GM19463 (cell line): ENCODE measurements at regions not wholly inside any gene's neighbourhood (a gene's known extent, or its start where the extent isn't known, plus 50 kb on each side); places are given as distances from the start of the nearest gene placed in this dataset.

Source experiments
- ATAC-seq: cut with Tn5 transposase; IDR thresholded peaks from one replicate; pipeline ENCODE4 v1.9.1; 2021; ENCODE audit warnings: mild to moderate bottlenecking, moderate library complexity; ENCODE audit not compliant: unreplicated experiment

DNA sequence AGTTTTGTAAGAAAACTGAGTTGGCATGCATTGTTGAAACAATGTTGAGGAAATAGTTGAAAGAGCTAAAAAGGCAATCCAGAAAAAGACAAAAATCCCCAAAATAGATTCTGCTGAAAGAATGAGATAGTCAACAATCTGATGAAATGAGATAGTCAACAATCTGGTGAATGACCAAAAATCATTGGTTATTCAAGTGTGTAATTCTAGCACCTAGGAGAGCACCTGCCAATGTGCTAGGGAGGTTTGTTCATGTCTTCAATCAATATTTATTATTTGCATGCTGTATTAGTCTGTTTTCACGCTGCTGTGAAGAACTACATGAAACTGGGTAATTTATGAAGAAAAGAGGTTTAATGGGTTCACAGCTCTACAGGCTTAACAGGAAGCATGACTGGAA is 307.1 kb upstream of the HSF2 start:
- ATAC-seq: no peak

DNA sequence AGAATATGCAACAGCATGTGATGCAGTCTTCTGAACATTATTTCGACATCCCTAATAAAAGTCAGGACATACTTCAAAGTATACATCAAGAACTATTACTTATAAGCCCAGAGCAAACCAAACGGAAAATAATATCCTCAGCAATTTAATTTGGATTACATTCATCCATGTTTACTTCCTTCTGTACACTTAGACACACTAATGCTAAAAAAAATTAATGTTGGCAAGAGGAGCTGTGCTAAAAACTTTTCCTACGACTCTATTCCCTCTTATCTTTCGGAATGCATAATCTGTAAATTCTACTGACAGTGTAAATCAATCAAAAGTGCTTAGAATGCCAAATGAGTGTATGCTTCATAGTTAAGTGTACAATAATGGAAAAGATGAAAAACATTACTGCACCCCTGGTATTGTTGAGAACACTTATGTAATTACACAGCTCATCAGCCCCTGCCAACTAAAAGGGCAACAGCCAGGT is 301.2 kb upstream of the HSF2 start:
- ATAC-seq: no peak

DNA sequence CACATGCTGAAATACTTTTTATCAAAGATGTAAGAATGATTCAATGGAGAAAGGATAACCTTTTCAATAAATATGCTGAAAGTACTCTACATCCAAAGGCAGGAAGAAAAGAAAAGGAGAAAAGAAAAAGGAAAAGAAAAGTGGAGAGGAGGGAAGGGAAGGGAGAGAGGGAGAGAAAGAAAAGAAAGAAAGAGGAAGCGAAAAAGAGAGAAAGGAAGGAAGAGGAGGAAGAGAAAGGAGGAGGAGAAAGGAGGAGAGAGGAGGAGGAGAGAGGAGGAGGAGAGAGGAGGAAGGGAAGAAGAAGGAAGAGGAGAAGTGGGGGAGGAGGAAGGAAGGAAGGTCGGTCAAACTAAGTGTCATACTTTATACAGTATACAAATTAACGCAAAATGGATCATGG is 297.4 kb upstream of the HSF2 start:
- ATAC-seq: no peak

DNA sequence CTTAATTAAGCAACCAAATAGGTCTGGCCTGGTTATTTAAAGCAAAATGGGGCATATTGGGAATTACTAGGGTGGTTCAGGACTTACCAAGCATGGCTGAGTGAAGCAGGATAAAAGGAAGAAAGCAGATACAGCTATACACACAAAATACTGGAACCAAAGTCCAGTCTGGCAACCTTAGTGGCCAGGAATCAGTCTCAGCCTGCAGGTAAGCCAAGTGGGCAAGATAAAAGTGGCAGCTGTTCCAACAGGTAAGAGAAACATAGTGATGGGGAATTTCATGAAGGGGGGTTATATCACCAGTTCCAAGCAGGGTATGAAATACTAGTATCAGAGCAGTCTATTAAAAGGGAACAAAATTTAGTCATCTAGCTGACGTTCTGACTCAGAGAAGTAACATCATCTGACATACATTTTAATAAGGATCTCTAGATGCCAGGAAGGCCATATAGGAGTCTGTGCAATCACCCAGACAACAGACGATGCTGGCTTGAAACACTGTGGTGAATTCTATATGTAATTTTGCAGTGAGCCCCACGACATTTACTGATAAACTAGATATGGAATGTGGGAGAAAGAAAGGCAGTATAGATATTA is 292.1 kb upstream of the HSF2 start:
- no peak for ATAC-seq

DNA sequence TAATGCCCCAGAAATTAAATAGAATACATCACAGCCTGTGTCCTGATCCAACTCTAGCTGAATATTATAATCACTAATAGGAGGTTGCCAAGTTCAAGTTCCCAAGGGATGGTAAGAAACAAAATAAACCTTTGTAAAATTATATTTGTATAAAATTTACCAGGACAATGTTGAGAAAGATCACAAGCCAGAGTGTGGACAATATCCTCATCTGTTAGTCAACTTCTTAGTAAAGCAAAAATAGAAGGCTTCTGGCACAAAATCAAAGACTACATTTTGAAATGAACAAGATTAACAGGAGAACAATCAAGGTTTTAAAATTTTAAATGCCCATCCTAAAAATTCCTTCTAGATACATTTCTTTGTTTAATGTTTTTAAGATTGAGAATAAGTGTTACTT is 290.4 kb upstream of the HSF2 start:
- ATAC-seq: no peak

DNA sequence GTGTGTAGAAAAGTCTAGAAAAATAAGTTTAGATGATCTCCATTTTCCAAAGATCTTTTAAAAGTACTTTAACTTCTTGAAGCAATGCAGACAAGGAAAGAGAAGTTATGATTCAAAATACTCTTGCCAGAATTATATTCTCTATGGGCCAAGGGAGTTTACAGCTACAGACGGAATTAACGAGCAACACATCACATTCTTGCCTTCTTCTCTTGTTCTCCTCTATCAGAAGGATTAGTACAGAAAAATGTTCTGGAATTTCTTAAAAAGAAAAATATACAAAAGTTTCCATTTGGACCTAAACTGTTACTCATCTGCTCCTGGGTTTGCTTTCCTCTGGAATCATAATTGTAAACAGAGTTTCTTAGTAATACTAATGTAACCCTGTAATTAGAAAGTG is 284.7 kb upstream of the HSF2 start:
- no peak for ATAC-seq

DNA sequence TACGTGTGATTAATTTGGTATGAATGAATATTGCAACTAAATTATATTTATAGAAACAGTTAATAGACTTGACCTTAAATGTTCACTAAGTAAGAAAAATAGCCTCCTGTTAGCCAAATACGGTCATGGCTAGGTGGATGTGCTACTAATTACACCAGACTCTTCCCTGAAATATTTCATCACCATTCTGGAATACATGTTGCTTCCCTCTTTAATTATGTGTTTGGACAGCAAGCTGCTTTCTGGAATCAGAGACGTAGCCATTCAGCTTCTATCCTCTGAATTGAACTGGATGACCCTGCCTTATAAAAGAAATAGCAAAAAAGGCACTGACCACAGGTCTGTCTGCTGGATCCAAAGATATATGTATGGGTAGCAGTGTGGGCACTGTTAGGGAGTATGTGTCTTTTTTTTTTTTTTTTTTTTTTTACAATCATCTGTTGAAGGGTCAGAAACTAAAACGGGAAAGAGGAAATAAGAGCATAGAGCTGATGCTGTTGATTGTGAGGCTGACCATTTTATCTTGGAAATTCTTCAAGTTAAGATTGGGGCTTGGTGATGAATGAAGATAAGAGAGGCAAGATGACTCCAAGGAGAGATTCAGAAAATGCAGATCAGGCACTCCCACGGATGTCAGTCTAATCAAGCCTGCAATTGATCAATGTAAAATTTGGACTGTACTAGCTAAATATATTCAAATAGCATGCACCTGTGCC is 283.2 kb upstream of the HSF2 start:
- ATAC-seq: no peak

DNA sequence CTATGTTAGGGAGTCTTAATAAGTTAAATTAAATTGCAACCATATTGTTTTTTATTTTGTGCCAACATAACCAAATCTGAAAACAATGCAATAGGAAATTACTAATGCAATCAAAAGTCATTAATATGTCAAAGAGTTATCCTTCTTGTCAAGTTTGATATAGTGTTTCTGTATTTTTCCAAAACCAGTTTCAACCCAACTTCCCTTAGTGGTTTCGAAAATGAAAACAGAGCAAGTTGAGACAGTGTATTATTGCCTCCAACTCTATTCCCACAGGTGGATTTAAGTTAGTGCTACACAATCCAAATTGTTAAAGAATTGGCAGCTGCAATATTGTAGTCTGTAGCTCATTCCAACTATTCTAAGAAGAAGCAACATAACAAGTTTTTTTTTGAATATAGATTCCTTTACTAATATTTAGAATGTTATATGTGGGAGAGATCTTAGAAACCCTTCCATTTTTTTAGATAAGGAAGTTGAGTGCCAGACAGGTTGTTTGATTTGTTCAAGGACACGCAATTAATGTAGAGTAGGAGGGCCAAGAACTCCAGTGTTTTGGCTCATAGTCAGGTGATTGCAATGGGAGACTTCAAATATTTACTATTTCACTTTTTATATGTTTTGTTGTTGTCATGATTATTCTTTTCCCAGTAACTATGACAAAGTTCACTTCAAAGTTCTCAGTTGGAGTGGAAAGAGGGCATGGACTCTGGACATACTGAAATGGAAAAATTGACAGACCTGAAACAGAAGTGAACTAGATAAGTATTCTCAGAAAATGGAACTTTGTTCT is 282.4 kb upstream of the HSF2 start:
- no peak for ATAC-seq

DNA sequence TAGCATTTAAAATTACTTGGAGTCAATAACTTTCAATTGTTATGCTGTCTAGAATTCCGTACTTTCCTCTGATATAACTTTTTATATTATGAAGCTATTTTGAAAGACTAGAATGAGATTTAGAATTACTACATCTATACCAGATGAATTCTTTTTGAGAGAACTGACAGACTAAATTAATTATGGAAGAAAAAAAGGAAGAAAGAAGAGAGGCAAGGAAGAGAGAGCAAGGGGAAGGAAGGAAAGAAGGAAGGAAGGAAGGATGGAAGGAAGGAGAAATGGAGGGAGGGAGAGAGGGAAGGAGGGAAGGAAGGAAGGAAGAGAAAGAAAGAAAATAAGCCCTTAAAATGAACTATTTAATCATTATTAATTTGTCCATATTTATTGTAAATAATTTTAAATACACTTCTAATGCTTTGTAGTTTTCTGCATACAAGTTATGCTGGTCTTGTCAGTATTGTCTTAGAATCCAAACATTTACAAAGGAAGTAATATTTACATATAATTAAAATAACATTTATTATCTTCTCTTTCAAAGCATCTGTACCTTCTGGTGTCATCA is 280.4 kb upstream of the HSF2 start:
- ATAC-seq: no peak

DNA sequence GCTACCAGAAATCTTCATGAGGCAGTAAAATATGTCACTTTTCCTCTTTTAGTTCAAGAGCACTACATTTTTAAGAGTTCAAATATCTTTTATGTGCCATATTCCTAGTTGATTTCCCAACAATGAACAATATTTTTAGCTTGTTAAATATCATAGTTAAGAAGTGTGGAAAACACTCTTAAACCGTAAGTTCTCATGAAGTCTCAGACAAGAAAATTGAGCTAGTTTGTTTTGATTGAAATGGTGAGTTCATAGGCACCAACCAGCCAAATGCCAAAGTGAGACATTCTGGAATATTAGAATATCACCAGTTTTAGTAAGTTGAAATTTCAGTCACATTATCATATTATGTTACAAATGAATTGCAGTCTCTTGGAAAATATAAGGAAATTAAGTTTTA is 277.2 kb upstream of the HSF2 start:
- no peak for ATAC-seq

DNA sequence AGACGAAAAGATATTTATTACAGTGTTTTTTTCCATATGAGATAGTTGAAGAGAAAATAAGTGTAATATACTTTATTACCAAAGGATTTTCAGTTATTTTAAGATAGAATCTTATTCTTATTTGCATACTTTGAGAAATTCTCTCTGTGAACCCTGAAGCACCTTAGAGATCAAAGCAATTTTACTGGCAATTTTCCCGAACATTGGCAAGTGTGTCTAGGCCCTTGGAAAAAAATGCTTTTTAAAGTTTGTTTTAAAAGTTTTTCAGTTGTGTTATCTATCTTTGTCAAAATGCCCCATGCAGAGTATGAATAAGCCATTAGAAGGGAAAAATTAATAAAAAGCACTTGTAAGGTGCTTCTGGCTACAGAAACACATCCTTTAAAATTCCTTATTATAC is 276.8 kb upstream of the HSF2 start:
- no peak for ATAC-seq

DNA sequence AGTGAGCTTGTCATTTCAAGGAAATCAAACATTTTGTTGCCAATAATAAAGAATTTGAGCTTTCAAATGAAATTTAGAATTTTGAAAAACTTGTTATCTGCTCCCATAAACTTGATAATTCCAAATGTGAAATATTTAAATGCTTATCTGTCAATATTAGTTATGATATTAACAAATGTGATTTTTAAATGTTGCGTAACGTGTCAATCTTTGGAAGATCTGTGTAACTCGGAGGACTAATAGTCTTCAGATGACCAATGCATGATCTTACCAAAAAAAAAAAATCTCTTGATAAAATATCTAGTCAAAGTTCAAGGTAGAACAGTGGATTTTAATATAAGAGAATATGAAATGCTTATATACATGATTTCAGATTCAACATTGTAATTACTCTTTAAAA is 274.5 kb upstream of the HSF2 start:
- no peak for ATAC-seq

DNA sequence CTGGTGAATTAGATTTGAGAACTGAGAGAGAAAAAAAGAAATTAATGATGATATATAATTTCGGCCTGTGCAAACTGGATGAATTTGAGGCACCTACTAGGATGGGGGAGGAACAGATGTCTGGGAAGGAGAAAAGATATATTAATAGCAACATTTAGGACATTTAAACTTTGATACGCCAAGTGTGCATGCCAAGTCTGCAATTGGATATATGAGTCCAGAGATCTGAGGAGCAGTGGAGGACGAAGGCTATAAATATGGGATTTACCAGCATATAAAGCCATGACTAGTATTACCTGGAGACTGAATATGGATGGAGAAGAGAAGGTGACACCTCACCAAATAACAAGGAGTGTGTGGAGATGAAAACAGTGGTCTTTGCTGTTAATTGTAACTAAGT is 272.6 kb upstream of the HSF2 start:
- ATAC-seq: no peak

DNA sequence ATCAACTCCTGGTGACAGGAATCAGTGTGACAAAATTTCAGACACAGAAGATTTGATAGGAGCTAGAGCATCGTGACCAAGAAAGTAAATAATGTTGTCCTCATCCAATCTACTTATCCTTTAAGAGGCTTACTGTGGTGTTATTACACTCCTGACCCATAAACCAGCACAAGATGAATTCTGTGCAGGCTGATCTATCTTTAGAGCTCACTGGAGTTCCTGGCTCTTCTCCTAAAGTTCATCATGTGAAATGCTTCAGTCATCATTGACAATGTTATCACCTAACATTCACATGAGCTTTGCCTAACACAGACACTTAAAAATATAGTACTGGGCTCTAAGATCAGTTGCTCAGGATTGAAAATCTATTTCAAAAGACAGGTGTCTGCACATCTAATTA is 271.0 kb upstream of the HSF2 start:
- no peak for ATAC-seq

DNA sequence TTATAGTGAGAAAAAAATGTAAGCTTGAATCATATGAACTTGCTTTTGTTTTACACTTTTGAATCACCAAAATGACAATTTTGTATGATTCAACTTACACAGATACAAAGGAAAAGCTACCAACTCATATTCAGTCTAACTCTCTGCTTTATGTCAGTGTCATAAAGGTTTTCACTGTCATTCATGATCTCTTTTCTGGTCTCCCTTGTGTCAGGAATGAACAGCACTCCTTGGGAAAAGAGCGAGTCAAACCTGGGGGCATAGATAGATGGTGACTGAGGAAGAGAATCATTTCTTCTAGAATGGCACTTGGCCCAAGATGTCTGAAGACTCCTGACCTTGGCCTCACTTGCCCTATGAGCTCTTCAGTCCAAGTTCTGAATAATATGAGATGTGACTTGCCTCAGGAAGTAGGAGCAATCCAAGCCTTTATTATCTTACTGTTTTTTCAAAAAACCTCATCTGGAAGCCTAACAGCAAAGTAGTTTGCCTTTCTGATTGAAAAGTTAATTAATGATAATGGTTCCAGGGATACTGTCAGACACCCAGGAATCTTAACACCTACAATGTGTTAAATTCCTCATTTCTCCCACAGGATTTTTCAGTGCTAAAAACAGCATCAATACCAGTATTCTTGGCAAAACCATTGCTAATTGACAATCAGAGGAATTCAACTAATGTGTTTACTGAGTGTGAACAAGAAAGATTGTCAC is 270.0 kb upstream of the HSF2 start:
- ATAC-seq: no peak

DNA sequence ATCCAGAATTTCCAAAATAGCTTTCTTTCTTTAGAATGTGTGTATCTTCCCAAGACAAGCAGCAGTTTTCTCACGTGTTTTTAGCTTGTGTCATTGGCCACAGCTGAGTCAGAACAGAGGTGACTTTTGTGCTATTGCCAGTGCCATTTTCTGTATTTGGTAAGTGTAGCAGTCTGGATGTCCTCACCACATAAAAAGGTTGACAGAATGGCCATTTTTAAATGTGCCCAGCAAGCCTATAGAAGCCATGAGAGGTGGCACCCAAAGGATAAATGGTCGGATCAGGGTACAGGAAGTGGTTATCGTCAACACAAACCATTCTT is 269.5 kb upstream of the HSF2 start:
- ATAC-seq: no peak

DNA sequence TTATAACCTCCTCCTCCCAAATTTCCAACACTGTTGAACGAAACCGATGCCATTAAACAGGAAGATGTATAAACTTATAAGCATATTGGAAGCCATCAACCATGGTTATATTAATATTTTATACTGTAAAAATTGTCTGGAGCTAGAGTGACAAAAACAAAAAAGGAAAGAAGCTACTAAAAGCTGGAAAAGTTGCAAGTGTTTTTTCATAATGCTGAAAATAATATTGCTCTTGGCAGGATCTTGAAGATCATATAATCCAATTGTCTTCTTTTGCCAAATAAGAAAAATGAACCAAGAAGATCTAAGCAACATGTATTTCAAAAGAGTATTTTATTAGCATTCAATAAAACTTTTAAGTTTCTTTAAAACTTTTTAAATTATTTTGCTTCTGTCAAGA is 268.9 kb upstream of the HSF2 start:
- ATAC-seq: no peak

DNA sequence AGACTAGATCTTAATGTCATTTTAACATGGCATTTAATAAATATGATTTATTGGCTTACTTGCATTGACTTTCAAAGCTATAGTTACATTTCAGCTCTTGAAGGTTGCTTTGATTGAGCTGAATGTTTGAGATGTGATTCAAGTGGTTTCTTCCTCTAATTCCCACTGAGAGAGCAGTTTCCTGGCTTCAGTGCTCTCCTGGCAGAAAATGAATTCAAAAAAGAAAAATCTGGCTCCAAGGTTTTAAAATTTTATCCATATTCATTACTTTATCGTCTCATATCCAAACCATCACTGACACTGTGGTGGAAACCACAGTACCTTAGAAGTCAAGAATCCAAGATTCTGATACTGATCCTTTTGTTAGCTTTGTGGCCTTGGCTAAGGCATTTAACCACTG is 263.1 kb upstream of the HSF2 start:
- ATAC-seq: no peak

DNA sequence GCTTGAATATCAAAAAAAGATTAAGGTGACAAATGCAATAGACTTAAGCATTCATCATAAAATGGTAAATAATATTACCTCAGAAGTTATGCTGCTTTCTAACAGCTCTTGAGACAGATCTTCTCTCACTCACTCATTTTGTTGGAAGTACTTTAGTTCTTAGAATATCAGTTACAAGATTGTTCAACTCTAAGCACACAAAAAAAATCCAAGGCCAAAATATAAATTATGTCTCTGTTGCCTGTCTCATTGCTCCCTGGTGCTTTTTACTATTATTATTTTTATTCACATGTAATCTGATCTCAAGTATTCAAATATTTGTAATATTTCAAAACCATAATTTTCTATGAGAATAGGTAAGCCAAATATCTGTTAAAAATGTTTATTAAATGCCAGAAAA is 259.4 kb upstream of the HSF2 start:
- no peak for ATAC-seq

DNA sequence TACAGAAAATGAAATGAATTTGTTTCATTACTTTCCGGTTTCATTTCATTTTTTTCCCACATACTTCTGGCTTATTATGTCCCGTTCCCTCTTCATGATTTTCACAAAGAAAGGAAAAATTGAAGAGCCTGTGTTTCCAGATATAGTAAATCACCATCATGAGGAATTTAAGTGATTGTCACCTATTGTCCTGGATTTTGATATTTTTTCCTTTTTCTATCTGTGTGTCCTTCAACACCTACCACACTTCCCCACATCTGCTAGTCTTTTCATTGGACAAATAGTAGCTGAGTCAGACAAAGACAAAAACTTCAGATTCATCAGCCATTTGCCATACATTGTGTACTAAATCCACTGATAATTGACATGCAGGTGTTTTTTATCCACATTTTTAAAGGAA is 258.2 kb upstream of the HSF2 start:
- ATAC-seq: no peak

DNA sequence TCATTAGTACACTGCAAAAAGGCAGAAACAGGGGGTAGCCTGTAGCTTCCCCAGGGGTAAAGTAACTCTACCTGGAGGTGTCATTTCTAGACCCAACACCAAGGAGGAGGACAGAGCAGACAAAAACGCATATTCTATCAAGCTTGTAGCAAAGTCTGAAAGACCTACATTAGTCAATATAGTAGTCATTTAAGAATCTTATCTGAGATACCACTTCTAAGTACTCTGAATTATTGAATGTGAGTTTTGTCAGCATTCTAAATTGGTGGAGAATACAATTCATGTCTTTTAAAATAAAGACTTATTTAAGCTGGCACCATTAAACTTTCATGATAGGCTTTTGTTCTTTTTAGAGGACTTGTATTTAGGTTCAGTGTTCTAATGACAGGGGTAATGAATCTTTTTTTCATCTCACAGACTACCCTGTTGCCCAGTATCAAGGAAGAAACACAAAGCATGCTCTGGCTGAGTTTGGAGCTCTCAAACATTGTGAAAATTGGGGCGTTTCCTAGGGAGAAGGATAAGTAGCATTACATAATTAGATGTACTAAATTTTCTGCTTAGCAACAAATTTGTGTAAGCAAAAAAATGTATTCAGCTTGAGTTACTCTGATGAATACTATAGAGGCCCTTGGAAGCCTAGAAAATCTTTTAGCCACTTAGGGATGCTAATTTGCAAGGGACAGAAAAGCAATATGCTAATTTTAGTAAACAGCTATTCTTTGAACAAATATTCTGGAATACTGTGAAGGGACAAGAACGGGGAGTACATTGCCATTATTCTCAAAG is 255.4 kb upstream of the HSF2 start:
- ATAC-seq: no peak
